Cardiac fibroblast (primary cell): ENCODE measurements at regions not wholly inside any gene's neighbourhood (a gene's known extent, or its start where the extent isn't known, plus 50 kb on each side); places are given as distances from the start of the nearest gene placed in this dataset.

Source experiments
- DNase-seq, 2 donors: peaks; one replicate each; pipeline versions ENCODE4 v3.0.0 to v3.0.0-alpha.2; 2010; ENCODE audit warnings: low read depth in 2 of 2
- H3K4me3 ChIP-seq, 2 donors: replicated peaks in 1 of 2; 1 replicate in 1 of 2; 2 replicates in 1 of 2; pipeline ENCODE4 v1.5.1; 2011; ENCODE audit warnings: low read depth in 2 of 2, low read length in 2 of 2, mild to moderate bottlenecking in 2 of 2, moderate library complexity in 1 of 2
- TF ChIP-seq, protein P1 (sequence below): IDR thresholded peaks from one replicate; pipeline ENCODE4 v1.5.1; 2011; ENCODE audit warnings: low read depth, mild to moderate bottlenecking, low read length, inconsistent platforms

DNA sequence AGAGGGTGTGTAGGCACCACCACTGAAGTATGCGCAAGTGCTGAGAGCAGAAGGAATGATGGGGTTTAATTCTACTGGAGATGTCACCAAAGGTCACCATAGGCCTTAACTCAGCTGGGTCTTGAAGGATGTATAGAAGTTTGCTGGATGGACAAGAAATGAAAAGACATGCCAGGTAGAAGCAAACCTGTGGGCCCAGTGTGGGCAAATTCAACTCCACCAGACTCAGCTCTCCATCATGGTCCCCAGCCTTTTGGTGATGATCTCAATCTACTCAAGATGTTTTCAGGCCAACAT lies 124.5 kb downstream of the SNX5 start:
- no peak for DNase-seq
- H3K4me3 ChIP-seq: no peak overlapping the region
- TF ChIP-seq, protein P1, sequence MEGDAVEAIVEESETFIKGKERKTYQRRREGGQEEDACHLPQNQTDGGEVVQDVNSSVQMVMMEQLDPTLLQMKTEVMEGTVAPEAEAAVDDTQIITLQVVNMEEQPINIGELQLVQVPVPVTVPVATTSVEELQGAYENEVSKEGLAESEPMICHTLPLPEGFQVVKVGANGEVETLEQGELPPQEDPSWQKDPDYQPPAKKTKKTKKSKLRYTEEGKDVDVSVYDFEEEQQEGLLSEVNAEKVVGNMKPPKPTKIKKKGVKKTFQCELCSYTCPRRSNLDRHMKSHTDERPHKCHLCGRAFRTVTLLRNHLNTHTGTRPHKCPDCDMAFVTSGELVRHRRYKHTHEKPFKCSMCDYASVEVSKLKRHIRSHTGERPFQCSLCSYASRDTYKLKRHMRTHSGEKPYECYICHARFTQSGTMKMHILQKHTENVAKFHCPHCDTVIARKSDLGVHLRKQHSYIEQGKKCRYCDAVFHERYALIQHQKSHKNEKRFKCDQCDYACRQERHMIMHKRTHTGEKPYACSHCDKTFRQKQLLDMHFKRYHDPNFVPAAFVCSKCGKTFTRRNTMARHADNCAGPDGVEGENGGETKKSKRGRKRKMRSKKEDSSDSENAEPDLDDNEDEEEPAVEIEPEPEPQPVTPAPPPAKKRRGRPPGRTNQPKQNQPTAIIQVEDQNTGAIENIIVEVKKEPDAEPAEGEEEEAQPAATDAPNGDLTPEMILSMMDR: no peak

DNA sequence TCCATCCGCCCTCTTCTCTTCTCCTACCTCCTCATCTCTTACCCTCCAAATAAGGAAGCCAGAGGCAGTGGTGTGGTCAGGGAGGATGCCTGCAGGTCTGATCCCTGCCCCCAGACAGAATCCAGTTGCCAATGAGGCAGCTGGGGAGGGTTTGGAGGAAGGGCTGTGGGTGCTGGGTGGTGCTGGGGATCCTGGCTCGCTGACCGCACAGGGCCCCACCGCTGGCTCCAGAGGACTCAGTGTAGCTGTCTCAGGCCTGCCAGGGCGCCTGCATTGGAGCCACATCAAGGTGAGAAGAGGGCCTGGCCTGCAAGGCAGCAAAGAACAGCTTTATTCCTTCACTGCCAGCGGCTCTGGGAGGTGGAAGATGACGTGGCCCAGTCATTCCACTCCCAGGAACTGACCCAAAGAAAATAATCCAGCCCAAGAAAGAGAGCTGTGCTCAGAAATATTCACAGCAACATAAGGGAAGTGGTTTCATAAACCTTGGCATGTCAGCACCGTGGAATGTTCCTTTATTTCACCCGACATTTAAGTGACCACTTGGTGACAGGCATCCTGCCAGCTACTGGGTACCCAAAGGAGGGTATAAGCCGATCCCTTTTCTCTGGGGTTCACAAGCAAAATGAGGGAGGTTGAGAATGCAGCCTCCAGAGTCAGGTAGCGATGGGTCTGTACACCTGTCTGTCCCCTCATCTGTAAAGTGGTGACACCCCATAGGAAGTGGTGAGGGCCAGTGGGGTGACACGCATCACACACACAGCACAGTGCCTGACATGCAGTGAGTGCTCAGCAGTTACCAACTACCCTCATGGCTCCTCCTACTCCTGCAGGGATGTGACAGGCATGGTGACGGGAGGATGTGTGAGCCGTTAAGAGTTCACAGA lies 125.1 kb downstream of the SNX5 start:
- peak; percentile 97 to 98 for DNase-seq
- TF ChIP-seq, protein P1: no peak
- H3K4me3 ChIP-seq: peak overlapping the region in 1 of 2 donors; percentile 5

DNA sequence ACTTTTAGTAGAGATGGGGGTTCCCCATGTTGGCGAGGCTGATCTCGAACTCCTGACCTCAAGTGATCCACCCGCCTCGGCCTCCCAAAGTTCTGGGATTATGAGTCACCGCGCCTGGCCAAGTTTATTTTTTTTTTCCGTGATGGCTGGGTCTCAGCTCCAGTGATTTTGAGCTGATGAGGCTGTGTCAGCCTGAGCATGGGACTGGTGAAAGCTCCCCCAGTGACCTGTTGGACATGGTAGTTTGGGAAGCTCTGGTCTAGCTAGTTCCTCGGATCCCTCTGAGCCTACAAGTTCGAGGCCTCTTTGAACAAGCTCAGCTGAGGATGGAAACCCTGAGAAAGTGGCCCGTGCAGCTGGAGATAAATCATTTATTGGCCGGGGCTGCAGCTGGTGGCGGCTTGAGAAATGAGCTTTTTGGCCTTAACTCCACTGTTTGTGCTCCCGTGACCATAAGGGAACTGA lies 126.8 kb downstream of the SNX5 start:
- no peak overlapping the region for H3K4me3 ChIP-seq
- peak; percentile 63 to 81 for DNase-seq
- TF ChIP-seq, protein P1: no peak

DNA sequence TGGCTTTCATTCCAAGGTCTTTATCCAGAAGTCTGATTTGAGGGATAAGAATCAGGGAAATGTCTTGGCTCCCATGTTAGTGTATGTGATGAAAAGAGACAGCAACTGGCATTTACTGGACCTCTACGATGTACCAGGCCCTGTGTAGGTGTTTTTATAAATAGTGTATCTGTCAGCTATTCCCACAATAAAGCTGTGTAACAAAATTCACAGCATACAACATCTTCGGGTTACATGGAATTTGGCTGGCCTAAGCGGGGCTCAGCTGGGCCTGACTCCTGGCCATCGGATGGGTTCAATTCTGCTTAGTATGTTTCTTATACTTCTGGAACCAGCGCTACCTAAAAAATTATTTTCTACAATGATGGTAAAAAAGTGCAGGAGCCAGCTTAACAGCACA lies 128.2 kb downstream of the SNX5 start:
- H3K4me3 ChIP-seq: no peak overlapping the region
- TF ChIP-seq, protein P1: no peak
- DNase-seq: no peak

DNA sequence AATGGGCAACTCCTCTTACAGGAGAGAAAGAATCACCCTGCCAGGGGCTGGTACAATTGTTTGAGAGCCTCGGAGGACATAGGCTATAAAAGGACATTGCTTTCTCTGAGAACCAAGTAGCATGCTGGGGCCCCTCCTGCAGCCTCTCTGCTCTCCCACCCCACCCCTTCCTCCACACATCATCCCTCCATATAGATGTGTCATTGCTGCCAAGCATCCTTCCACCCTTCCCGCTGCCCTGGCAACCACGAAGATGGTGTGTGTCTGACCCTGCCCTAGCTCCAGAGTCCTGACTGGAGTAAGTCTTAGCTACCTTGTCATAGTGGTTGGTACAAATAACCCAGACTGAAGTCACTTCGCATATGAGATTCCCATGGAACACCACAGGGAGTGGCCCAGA lies 129.7 kb downstream of the SNX5 start:
- no peak for DNase-seq
- TF ChIP-seq, protein P1: no peak
- no peak overlapping the region for H3K4me3 ChIP-seq

DNA sequence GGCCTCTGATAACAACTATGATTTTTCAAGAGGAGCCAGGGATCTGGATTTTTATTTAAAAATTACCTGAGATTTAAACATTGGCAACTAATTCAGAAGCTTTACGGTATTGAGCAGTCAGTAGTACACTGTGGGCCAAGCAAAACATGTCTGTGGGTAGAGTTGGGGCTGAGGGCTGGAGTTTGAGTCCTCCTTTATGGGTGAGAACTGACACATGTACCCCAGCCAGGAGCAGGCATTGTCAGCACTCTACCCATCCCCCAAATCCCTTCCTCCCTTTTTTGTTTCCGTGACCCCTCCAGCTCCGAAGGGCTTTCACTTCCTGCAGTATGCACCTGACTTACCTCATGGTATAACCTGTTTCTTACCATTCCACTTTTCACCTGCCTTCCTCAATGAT lies 131.4 kb downstream of the SNX5 start:
- H3K4me3 ChIP-seq: no peak overlapping the region
- DNase-seq: no peak
- TF ChIP-seq, protein P1: no peak
